NCI-H2081 (cell line): ENCODE measurements at regions not wholly inside any gene's neighbourhood (a gene's known extent, or its start where the extent isn't known, plus 50 kb on each side); places are given as distances from the start of the nearest gene placed in this dataset.

Source experiments
- DNase-seq, 2 experiments: peaks; one replicate each; lab custom pipeline; 2025; lab: John Stamatoyannopoulos, UW

- no peak for DNase-seq
These were observed 115.9 kb upstream of the NEK7 start for GRCh38 chr1:198040880-198041279.

DNA sequence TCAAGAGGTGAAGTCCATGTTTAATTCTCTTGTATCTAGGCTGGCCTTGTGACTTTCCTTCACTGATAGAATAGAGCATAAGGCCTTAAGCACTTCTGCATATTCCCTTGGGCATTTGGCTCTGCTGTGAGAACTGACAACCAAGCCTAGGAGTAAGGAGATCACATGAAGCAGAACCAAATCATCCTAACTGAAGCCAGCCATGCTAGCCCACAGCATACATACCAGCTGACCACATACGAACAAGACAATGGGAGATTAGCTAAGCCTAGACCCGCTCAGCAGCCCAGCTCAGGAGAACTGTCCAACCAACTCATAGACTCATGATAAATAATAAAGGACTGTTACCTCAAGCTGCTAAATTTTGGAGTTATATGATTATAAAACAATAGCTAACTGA, 114.6 kb upstream of the NEK7 start:
- no peak for DNase-seq

DNA sequence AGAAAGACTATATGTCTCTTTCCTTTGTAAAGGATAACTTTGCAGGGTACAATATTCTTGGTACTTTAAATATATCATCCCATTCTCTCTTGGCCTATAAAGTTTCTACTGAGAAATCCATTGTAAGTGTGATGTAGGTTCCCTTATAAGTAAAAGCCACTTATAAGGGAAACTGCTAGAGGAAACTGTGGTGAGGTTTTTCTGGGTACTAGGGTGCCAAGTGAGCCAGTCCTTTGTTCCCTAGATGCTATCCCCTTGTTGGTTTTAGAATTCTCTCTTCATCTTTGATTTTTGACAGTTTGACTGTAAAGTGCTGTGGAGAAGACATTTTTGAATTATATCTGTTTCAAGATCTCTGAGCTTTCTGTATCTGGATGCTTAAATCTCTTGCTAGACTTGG, 108.9 kb upstream of the NEK7 start:
- DNase-seq, result no peak

DNA sequence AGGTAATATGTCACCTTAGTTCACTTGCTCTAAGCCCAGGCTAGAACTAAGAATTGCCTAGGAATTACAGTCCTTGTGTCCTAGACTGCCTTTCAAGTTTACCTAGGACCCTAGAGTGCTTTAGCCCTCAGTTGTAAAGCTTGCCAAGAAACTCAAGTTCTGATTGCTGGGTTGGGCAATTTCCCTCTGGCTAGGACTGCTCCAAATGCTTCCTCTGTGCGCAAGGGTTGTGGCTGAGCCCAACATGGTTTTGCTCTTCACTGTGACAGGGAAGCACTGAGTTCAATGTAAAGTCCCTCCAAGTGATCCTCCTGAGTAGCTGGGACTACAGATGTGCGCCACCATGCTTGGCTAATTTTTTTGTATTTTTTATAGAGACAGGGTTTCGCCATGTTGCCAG, 102.3 kb upstream of the NEK7 start:
- no peak for DNase-seq

- DNase-seq, result no peak
These were observed 100.5 kb upstream of the NEK7 start for GRCh38 chr1:198056255-198056654.

GRCh38 chr1:198064181-198064580, 92.6 kb upstream of the NEK7 start:
- no peak for DNase-seq

GRCh38 chr1:198068285-198068684, 88.5 kb upstream of the NEK7 start:
- DNase-seq, result no peak

GRCh38 chr1:198072177-198072576, 84.6 kb upstream of the NEK7 start:
- DNase-seq, result no peak

GRCh38 chr1:198075296-198075695, 81.5 kb upstream of the NEK7 start:
- DNase-seq, result no peak

DNA sequence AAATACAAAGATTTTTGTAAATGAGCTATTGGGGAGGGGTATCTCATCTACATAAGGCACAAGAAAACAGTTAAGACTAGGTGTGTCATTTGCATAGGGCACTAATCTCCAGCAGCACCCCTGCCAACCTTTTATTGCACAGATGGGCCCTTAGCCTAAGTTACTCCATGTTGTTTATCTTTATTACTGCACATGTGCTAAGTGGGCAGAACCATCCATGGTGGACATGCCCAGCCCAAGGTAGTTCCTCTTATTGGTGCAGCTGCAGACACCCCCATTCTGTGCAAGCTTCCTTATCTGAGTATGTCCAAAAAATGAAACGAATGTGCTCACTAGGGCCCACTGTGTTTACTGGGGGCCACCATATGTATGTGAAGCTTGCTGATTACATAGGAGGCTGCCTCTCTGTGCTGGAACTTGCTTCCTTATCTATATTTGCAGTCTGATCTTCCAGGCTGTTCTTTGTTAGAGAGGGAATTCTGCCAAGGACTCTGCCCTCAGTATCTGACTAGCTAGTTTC, 77.3 kb upstream of the NEK7 start:
- no peak for DNase-seq

DNA sequence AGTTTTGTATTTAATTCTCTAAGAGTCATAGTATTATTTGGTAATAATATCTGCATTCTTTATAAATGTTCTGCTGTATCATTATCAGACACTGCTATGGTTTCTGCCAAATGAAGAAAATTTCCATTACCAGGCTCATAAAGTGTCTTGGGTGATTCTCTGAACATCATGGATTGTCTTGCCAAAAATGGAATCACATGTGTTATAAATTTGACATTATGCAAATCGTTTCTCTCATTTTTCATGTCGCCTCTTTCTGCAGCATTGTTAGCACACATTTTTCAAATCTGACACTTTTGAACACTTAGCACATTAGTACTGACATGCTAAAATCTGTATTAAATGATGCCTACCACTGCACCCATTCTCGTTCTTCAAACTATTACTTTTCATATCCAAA, 74.2 kb upstream of the NEK7 start:
- no peak for DNase-seq

DNA sequence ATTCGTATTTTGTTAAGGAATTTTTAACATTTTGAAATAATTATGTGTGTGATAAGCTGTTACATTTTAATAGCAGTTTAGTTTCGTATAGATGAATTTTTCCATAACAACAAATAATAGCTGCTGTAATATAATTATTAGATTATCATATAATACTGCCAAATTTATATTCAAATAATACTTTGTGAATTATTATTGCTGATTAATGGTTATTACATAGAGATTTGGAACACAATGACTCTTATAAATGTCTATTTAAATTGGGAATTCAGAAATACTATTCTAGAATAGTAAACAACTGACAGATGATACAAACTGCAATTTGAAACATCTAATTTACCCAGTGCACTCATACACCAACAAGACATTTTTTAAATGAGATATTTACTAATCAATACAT, 73.2 kb upstream of the NEK7 start:
- DNase-seq, result no peak

GRCh38 chr1:198084241-198084908, 72.4 kb upstream of the NEK7 start:
- DNase-seq, result no peak

GRCh38 chr1:198086051-198086745, 70.6 kb upstream of the NEK7 start:
- DNase-seq, result no peak

- DNase-seq, result no peak
These were observed 69.0 kb upstream of the NEK7 start for GRCh38 chr1:198087831-198088230.

DNA sequence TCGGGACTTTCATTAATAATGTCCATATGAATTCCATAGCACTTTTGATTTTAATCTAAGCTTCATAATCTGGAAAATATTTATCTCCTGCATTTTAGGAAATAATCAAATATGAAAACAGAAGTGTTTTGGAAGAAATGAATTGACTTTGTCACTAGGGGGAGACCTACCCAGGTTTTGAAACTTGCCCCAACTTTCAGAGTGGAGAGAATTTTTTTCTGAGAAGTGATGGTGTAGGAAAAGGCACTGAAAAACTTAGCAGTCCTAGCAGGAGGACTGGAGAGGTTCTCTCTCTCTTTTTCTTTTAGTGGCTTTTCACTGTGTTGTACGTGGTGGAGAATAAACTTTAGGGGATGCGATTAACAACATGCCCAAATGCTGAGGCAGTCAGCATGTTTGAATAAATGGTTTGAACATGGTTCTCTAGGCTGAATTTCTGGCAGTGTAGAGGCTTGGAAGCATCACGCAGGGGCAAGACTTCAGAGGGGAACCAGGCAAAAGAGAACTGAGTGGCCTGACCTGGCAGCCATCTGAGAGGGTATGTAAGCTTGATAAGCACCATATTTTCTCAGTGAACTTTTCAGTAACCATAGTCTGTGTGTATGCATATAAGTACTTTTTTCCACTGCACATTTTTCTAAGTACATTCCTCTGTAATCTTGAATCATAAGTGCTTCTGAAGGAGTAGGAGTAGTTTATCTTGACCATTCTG, 68.3 kb upstream of the NEK7 start:
- peak; percentile 9 to 19 for DNase-seq

- DNase-seq, result no peak
These were observed 60.4 kb upstream of the NEK7 start for GRCh38 chr1:198096390-198096789.

DNA sequence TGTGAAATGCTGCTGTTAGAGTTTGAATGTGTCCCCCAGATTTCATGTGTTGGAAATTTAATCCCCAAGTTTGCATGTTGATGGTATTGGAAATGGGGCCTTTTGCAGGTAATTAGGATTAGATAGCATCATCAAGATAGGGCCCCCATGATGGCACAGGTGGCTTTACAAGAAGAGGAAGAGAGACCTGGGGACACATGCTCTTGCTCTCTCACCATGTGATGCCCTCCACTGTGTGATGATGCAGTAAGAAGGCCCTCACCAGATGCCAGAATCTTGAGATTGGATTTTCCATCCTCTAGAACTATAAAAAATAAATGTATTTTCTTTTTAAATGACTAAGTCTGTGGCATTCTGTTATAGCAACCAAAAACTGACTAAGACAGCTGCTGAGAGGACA, 57.0 kb upstream of the NEK7 start:
- no peak for DNase-seq

DNA sequence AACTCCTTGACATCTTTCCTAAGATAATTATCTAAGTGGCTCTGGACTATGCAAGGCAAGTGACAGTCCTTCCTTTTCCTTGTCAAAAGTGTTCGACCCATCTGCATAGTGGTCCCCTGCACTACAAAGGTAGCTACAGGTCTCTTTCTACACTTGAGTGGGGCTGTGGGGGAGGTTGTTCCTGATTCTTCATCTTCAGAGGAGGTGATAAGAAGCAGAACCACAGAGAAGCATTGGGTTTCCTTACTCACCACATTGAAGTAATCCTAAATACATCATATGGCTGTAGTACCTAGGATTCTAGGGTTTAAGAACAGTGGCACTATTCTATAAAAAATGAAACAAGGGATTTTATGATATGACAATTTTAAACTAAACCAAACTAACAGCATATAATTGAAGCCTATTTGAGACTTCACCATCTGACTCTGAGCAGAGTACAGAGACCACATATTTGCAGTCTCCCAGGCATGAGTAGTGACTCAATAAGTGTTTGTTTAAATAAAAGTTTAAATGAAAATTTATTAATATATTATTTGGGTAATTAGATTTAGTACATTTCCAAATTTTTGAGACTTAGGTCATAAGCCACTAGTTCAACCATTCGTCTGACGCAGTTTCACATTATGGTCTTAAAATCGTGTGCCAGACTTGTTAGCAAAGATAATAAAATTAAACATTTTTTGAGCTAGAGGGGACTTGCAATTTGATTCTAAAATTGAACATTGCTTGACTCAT, 54.9 kb upstream of the NEK7 start:
- no peak for DNase-seq

- DNase-seq, result no peak
These were observed 54.4 kb upstream of the NEK7 start for GRCh38 chr1:198102454-198102827.

DNA sequence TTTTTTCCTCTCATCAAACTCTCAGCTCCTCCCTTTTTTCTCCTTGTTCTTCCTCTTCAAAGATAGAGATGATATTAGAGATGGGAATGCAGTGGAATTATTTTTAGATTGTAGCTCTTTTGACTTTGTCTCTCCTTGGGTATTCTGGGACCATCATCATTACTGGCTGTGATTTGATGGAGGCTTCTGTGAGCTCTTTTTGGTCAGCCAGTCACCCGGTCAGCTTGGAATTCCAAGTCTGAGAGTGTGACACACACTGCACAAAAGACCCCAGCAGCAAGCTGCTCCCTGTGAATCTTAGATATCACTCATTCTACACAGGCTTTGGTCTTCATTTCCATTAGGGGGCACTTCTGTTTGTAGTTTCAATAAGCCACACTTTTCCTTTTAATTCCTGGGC, 51.6 kb upstream of the NEK7 start:
- no peak for DNase-seq

DNA sequence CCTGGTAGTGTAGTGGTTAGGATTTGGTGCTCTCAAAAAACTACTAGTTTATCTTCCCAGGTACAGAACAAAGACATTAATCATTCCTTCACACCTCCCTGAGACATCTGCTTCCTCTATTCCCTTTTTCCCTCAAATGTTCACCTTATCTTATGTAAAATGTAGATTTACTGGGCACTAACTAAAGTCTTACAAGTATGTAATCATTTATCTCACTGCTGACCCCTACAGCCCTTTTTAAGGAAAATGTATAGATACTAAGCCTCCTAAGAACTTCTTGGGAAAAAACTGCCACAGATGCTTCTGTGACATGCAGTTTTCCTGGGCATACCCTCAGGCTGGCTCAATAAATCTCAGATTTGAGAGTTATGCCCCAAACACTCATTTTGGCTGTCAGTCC, 50.8 kb upstream of the NEK7 start:
- no peak for DNase-seq
